Neural cell (in vitro differentiated cells): ENCODE measurements at regions not wholly inside any gene's neighbourhood (a gene's known extent, or its start where the extent isn't known, plus 50 kb on each side); places are given as distances from the start of the nearest gene placed in this dataset.

Experiments used
- H2AFZ ChIP-seq: fragments of 200-600, 300-800 bp; sonication (generic), shearing (Covaris generic); 2 replicates; pipeline ENCODE4 v1.6.0; 2014; ENCODE audit warnings: low read depth, mild to moderate bottlenecking, antibody characterized with exemption, low read length, moderate library complexity
- H3F3A ChIP-seq: fragments of 200-600 bp; shearing (Covaris generic); 2 replicates; pipeline ENCODE4 v1.6.1; 2016; ENCODE audit warnings: mild to moderate bottlenecking, moderate library complexity, mixed read lengths, antibody characterized with exemption, low read length; ENCODE audit not compliant: insufficient read depth, poor library complexity, severe bottlenecking
- H3K27ac ChIP-seq: fragments of 200-600, 300-800 bp; sonication (generic), shearing (Covaris generic); 2 replicates; pipeline ENCODE4 v1.5.1; 2014; ENCODE audit warnings: mild to moderate bottlenecking, low read length, moderate library complexity
- H3K27me3 ChIP-seq: fragments of 300-800, 200-600 bp; sonication (generic), shearing (Covaris generic); 2 replicates; pipeline ENCODE4 v1.6.0; 2014; ENCODE audit warnings: mild to moderate bottlenecking, low read depth, low read length, moderate library complexity; ENCODE audit not compliant: insufficient read depth
- H3K36me3 ChIP-seq: fragments of 300-800, 200-600 bp; sonication (generic), shearing (Covaris generic); 2 replicates; pipeline ENCODE4 v1.5.1; 2014; ENCODE audit warnings: mild to moderate bottlenecking, antibody characterized with exemption, low read length, moderate library complexity; ENCODE audit not compliant: insufficient read depth
- H3K4me2 ChIP-seq: fragments of 300-800, 200-600 bp; sonication (generic), shearing (Covaris generic); 2 replicates; pipeline ENCODE4 v1.6.0; 2014; ENCODE audit warnings: mild to moderate bottlenecking, low read length
- H3K4me3 ChIP-seq: fragments of 300-800, 200-600 bp; sonication (generic), shearing (Covaris generic); 2 replicates; pipeline ENCODE4 v1.5.1; 2014; ENCODE audit warnings: mild to moderate bottlenecking, low read length, moderate library complexity
- H3K79me2 ChIP-seq: fragments of 200-600 bp; shearing (Covaris generic); replicated peaks from 2 replicates; pipeline ENCODE4 v1.6.0; 2014; ENCODE audit warnings: mild to moderate bottlenecking, low read length, moderate library complexity; ENCODE audit not compliant: insufficient read depth
- H3K9ac ChIP-seq: fragments of 300-800, 200-600 bp; sonication (generic), shearing (Covaris generic); 2 replicates; pipeline ENCODE4 v1.6.1; 2016; ENCODE audit warnings: mild to moderate bottlenecking, low read length, mixed read lengths
- H3K9me2 ChIP-seq: fragments of 200-600 bp; shearing (Covaris generic); 2 replicates; pipeline ENCODE4 v1.6.1; 2016; ENCODE audit warnings: mild to moderate bottlenecking, low read length, mixed read lengths; ENCODE audit not compliant: insufficient read depth
- H3K9me3 ChIP-seq: fragments of 200-600, 300-800 bp; sonication (generic), shearing (Covaris generic); 2 replicates; pipeline ENCODE4 v1.6.1; 2016; ENCODE audit warnings: mild to moderate bottlenecking, mixed run types, low read length, moderate library complexity, mixed read lengths
- H4K20me1 ChIP-seq: fragments of 200-600 bp; shearing (Covaris generic); 2 replicates; pipeline ENCODE4 v1.6.1; 2016; ENCODE audit warnings: mild to moderate bottlenecking, mixed run types; ENCODE audit not compliant: insufficient read depth
- CTCF ChIP-seq: fragments of 450-650 bp; IDR thresholded peaks from 2 replicates; pipeline ENCODE4 v1.5.1; 2014; ENCODE audit warnings: antibody characterized with exemption, mild to moderate bottlenecking, moderate library complexity; ENCODE audit not compliant: poor library complexity, severe bottlenecking
- EP300 ChIP-seq: fragments of 450-650 bp; conservative IDR thresholded peaks from 2 replicates; pipeline ENCODE4 v1.6.1; 2014; ENCODE audit warnings: antibody characterized with exemption, mild to moderate bottlenecking, moderate library complexity; ENCODE audit not compliant: poor library complexity, severe bottlenecking
- EZH2 ChIP-seq: fragments of 200-600, 300-800 bp; shearing (Covaris generic), sonication (generic); IDR thresholded peaks from 2 replicates; pipeline ENCODE4 v1.6.1; 2014; ENCODE audit warnings: antibody characterized with exemption, low read length, borderline replicate concordance, mild to moderate bottlenecking; ENCODE audit not compliant: insufficient read depth, poor library complexity, severe bottlenecking
- MXI1 ChIP-seq: fragments of 450-650 bp; conservative IDR thresholded peaks from 2 replicates; pipeline ENCODE4 v1.6.1; 2014; ENCODE audit warnings: antibody characterized with exemption, mild to moderate bottlenecking; ENCODE audit not compliant: poor library complexity, severe bottlenecking
- POLR2AphosphoS5 ChIP-seq: IDR thresholded peaks from 2 replicates; pipeline ENCODE4 v1.6.1; 2012
- REST ChIP-seq: IDR thresholded peaks from 2 replicates; pipeline ENCODE4 v1.6.1; 2012; ENCODE audit warnings: borderline replicate concordance
- SMC3 ChIP-seq: fragments of 450-650 bp; conservative IDR thresholded peaks from 2 replicates; pipeline ENCODE4 v1.6.1; 2014; ENCODE audit warnings: antibody characterized with exemption, mild to moderate bottlenecking, moderate library complexity; ENCODE audit not compliant: poor library complexity
- TAF1 ChIP-seq: IDR thresholded peaks from 2 replicates; pipeline ENCODE4 v1.6.1; 2012; ENCODE audit warnings: low read depth

- no peak for TF ChIP-seq EZH2
- TF ChIP-seq EP300, result no peak
- no peak for TF ChIP-seq CTCF
- Histone ChIP-seq H3K27ac (no peak overlapping the region), H3K9me3 (no peaks in the 10 kb centered on the region), H3F3A (no peaks in the 10 kb centered on the region), H3K4me2 (no peak overlapping the region), H3K9me2 (no peaks in the 10 kb centered on the region), H3K4me3 (no peak overlapping the region), H3K36me3 (no peaks in the 10 kb centered on the region), H3K79me2 (no peaks in the 10 kb centered on the region), H2AFZ (no peak overlapping the region), H3K27me3 (no peaks in the 10 kb centered on the region), H4K20me1 (no peaks in the 10 kb centered on the region), H3K9ac (no peak overlapping the region)
These were observed 104.9 kb upstream of the CENPE start for GRCh38 chr4:103303011-103303410.

GRCh38 chr4:103292959-103293358, 94.8 kb upstream of the CENPE start:
- H4K20me1 ChIP-seq, result no peaks in the 10 kb centered on the region
- H3K27me3 ChIP-seq, result no peaks in the 10 kb centered on the region
- H3K79me2 ChIP-seq, result no peaks in the 10 kb centered on the region
- TF ChIP-seq SMC3 (no peak), CTCF (no peak), POLR2AphosphoS5 (no peak), MXI1 (no peak), TAF1 (no peak), REST (no peak), EZH2 (no peak)
- H2AFZ ChIP-seq, result no peak overlapping the region
- no peaks in the 10 kb centered on the region for H3K9me3 ChIP-seq
- H3K9ac ChIP-seq, result no peak overlapping the region
- no peaks in the 10 kb centered on the region for H3K36me3 ChIP-seq
- H3K27ac ChIP-seq, result no peak overlapping the region
- H3K4me2 ChIP-seq, result no peak overlapping the region
- no peak overlapping the region for H3K4me3 ChIP-seq
- H3K9me2 ChIP-seq, result no peaks in the 10 kb centered on the region
- no peaks in the 10 kb centered on the region for H3F3A ChIP-seq
